GM12878 (cell line): ENCODE measurements at regions not wholly inside any gene's neighbourhood (a gene's known extent, or its start where the extent isn't known, plus 50 kb on each side); places are given as distances from the start of the nearest gene placed in this dataset.

Source experiments
- EP300 ChIP-seq, 2 experiments: fragments of 150-350 bp in 1 of 2; IDR thresholded peaks; 2 replicates each; pipeline ENCODE4 v1.6.1; 2011 to 2012; ENCODE audit warnings: low read depth in 2 of 2, low read length in 2 of 2, borderline replicate concordance in 1 of 2, improper control_type of control experiment in 1 of 2, inconsistent platforms in 1 of 2; ENCODE audit not compliant: control insufficient read depth in 1 of 2
- FOXM1 ChIP-seq: IDR thresholded peaks from 2 replicates; pipeline ENCODE4 v1.6.1; 2012; ENCODE audit warnings: low read depth, mild to moderate bottlenecking, inconsistent platforms, low read length, moderate library complexity
- POLR2A ChIP-seq: IDR thresholded peaks from 2 replicates; pipeline ENCODE4 v1.6.1; 2011; ENCODE audit warnings: low read depth, mild to moderate bottlenecking, low read length
- SIX5 ChIP-seq: IDR thresholded peaks from 2 replicates; pipeline ENCODE4 v1.6.1; 2011; ENCODE audit warnings: mild to moderate bottlenecking, low read depth, low read length, moderate library complexity; ENCODE audit not compliant: severe bottlenecking
- SREBF2 ChIP-seq: IDR thresholded peaks from 2 replicates; pipeline ENCODE4 v1.6.1; 2012; ENCODE audit warnings: mild to moderate bottlenecking, low read length
- SUPT20H ChIP-seq: IDR thresholded peaks from 2 replicates; pipeline ENCODE4 v1.6.1; 2011; ENCODE audit warnings: low read depth, mild to moderate bottlenecking, low read length, moderate library complexity, borderline replicate concordance; ENCODE audit not compliant: control insufficient read depth
- TAF1 ChIP-seq: IDR thresholded peaks from 2 replicates; pipeline ENCODE4 v1.6.1; 2011; ENCODE audit warnings: mild to moderate bottlenecking, low read depth, low read length, borderline replicate concordance
- YY1 ChIP-seq: IDR thresholded peaks from 2 replicates; pipeline ENCODE4 v1.6.1; 2011; ENCODE audit warnings: low read depth, mild to moderate bottlenecking, low read length
- ZNF274 ChIP-seq: IDR thresholded peaks from one replicate; pipeline ENCODE4 v1.8.0; 2011; ENCODE audit not compliant: insufficient read length, insufficient read depth
- TF ChIP-seq, protein P1 (sequence below): fragments of 450-650 bp; IDR thresholded peaks from 2 replicates; pipeline ENCODE4 v1.6.1; 2014; ENCODE audit warnings: mild to moderate bottlenecking
- TF ChIP-seq, protein P2 (sequence below), 3 experiments: IDR thresholded peaks in 2 of 3; conservative IDR thresholded peaks in 1 of 3; 2 replicates each; pipeline ENCODE4 v1.5.1; 2011; ENCODE audit warnings: low read depth in 3 of 3, low read length in 3 of 3, mild to moderate bottlenecking in 3 of 3, control low read depth in 2 of 3, moderate library complexity in 2 of 3, inconsistent platforms in 1 of 3, mixed read lengths in 1 of 3; ENCODE audit not compliant: control insufficient read depth in 2 of 3, insufficient read depth in 1 of 3; ENCODE audit errors: extremely low read depth in 1 of 3
- TF ChIP-seq, protein P3 (sequence below): IDR thresholded peaks from 2 replicates; pipeline ENCODE4 v1.6.1; 2011; ENCODE audit warnings: low read depth, mild to moderate bottlenecking, low read length, moderate library complexity, borderline replicate concordance; ENCODE audit errors: extremely low read depth

DNA sequence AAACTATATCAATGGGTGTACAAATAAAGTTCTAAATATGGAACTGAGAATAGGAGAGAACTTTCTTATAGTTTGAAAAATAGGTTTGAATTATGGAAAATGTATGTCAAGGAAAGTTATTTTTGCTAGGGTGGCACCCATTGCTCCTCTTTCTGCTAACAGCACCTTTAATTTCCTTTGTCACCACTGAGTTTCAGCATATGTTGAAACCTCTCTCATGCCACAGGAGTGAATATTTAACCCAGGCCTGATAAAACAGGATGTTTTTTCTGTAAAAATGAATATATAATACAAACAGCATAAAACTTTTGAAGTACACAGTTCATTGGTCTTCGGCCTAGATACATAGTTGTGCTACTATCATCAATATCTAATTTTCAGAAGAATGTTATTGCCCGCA lies 385.5 kb upstream of the ANO5 start:
- TF ChIP-seq SREBF2 (no peak), POLR2A (no peak), FOXM1 (no peak), YY1 (no peak), TAF1 (no peak), SUPT20H (no peak), EP300 (IDR thresholded peaks at IDR 0.05; ENCODE audit: borderline replicate concordance in 1 of 2, control insufficient read depth in 1 of 2, low read depth in 2 of 2, low read length in 2 of 2) (no peak), SIX5 (no peak), ZNF274 (no peak)
- TF ChIP-seq, protein P1, sequence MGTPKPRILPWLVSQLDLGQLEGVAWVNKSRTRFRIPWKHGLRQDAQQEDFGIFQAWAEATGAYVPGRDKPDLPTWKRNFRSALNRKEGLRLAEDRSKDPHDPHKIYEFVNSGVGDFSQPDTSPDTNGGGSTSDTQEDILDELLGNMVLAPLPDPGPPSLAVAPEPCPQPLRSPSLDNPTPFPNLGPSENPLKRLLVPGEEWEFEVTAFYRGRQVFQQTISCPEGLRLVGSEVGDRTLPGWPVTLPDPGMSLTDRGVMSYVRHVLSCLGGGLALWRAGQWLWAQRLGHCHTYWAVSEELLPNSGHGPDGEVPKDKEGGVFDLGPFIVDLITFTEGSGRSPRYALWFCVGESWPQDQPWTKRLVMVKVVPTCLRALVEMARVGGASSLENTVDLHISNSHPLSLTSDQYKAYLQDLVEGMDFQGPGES, result no peak
- TF ChIP-seq, protein P2, sequence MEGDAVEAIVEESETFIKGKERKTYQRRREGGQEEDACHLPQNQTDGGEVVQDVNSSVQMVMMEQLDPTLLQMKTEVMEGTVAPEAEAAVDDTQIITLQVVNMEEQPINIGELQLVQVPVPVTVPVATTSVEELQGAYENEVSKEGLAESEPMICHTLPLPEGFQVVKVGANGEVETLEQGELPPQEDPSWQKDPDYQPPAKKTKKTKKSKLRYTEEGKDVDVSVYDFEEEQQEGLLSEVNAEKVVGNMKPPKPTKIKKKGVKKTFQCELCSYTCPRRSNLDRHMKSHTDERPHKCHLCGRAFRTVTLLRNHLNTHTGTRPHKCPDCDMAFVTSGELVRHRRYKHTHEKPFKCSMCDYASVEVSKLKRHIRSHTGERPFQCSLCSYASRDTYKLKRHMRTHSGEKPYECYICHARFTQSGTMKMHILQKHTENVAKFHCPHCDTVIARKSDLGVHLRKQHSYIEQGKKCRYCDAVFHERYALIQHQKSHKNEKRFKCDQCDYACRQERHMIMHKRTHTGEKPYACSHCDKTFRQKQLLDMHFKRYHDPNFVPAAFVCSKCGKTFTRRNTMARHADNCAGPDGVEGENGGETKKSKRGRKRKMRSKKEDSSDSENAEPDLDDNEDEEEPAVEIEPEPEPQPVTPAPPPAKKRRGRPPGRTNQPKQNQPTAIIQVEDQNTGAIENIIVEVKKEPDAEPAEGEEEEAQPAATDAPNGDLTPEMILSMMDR (IDR thresholded peaks at IDR 0.05 in 2 of 3, conservative IDR thresholded peaks at IDR 0.05 in 1 of 3; ENCODE audit: control insufficient read depth in 2 of 3, extremely low read depth in 1 of 3, insufficient read depth in 1 of 3, low read depth in 3 of 3, low read length in 3 of 3), result no peak
- TF ChIP-seq, protein P3, sequence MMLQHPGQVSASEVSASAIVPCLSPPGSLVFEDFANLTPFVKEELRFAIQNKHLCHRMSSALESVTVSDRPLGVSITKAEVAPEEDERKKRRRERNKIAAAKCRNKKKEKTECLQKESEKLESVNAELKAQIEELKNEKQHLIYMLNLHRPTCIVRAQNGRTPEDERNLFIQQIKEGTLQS, result no peak
